ENCODE measurements at regions not wholly inside any gene's neighbourhood (a gene's known extent, or its start where the extent isn't known, plus 50 kb on each side); places are given as distances from the start of the nearest gene placed in this dataset.

DNA sequence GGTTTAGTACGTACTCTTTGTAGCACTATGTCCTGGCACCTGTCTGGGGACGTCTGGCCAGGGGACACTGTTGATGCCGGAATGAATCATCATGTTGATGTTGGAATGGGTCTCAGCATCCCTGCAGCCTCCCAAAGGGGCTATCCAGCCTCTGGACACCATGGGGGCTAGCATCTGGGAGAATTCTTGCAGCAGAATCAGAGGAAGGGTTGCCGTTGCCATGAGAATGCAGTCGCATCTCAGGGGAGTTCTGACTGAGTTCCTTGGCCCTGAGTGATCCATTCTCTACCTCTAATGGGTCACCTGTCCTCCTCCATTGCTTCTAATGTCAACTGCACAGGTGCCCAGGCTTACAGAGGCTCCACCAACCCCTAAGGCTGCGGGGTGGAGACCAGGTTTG lies 129.1 kb downstream of the UQCRFS1 start:
- no TSS peak for BruUV-seq (replicated peaks)
- Mint-ChIP-seq H3K4me3 (ENCODE audit: low read depth, unreplicated experiment) (no peak overlapping the region), H3K27ac (ENCODE audit: unreplicated experiment) (no peak overlapping the region), H3K4me1 (ENCODE audit: low read depth, unreplicated experiment) (peaks cover 24% of the 10 kb centered on the region), H3K27me3 (ENCODE audit: unreplicated experiment) (peaks cover 15% of the 10 kb centered on the region), H3K9me3 (ENCODE audit: low read depth, unreplicated experiment) (peaks cover 3% of the 10 kb centered on the region), H3K36me3 (ENCODE audit: insufficient read depth, unreplicated experiment) (no peaks in the 10 kb centered on the region)
- CTCF ChIA-PET, result interaction anchor here (1.7 kb wide), 1 partner anchor 179 kb away, joined by 5 read pairs; no protein-coding TSS in a partner anchor
- TF ChIP-seq, protein P1, sequence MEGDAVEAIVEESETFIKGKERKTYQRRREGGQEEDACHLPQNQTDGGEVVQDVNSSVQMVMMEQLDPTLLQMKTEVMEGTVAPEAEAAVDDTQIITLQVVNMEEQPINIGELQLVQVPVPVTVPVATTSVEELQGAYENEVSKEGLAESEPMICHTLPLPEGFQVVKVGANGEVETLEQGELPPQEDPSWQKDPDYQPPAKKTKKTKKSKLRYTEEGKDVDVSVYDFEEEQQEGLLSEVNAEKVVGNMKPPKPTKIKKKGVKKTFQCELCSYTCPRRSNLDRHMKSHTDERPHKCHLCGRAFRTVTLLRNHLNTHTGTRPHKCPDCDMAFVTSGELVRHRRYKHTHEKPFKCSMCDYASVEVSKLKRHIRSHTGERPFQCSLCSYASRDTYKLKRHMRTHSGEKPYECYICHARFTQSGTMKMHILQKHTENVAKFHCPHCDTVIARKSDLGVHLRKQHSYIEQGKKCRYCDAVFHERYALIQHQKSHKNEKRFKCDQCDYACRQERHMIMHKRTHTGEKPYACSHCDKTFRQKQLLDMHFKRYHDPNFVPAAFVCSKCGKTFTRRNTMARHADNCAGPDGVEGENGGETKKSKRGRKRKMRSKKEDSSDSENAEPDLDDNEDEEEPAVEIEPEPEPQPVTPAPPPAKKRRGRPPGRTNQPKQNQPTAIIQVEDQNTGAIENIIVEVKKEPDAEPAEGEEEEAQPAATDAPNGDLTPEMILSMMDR (IDR thresholded peaks at IDR 0.05; ENCODE audit: unreplicated experiment), result no peak
- DNase-seq, result no peak
- intact Hi-C loops (cut with micrococcal nuclease; ENCODE audit: unreplicated experiment), result no loop called here

DNA sequence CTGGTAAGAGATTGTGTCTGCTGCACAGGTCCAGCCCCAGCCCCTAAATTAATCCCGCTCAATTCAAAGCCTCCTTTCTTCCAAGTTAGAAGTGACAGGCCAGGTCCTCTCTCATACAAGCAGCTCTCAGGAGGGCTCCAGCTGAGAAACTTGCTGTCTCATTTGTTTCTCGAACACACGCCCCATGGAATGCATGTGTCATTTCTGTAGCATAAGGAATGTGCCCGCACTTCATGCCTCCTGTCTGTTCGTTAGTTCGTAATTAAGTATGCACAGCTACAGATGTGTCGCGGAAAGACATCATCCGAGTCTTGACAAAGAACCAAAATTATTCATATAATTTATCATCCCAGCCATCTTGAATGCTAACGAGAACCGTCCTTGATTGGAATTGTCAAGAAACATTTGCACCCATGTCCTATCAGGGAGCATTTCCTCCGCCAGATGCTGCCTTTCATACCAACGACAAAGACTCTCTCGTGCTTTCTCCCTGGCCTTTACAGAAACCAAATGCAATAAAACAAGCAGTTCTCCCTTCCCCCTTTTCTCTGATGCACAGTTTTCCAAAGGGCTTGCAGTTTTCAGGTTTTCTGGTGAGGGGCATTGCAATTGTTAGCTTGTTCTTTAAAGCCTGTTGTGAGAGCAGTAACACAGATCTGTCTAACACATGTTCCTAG lies 133.5 kb downstream of the UQCRFS1 start:
- Mint-ChIP-seq H3K9me3 (ENCODE audit: low read depth, unreplicated experiment) (no peaks in the 10 kb centered on the region), H3K27me3 (ENCODE audit: unreplicated experiment) (no peaks in the 10 kb centered on the region), H3K27ac (ENCODE audit: unreplicated experiment) (no peak overlapping the region), H3K4me1 (ENCODE audit: low read depth, unreplicated experiment) (peaks cover 18% of the 10 kb centered on the region), H3K36me3 (ENCODE audit: insufficient read depth, unreplicated experiment) (no peaks in the 10 kb centered on the region), H3K4me3 (ENCODE audit: low read depth, unreplicated experiment) (no peak overlapping the region)
- DNase-seq, result no peak
- TF ChIP-seq, protein P1 (IDR thresholded peaks at IDR 0.05; ENCODE audit: unreplicated experiment), result no peak
- CTCF ChIA-PET, result interaction anchor here (1.3 kb wide), 1 partner anchor 12 kb away, joined by 4 read pairs; no protein-coding TSS in a partner anchor
- intact Hi-C loops (cut with micrococcal nuclease; ENCODE audit: unreplicated experiment), result no loop called here
- no TSS peak for BruUV-seq (replicated peaks)

DNA sequence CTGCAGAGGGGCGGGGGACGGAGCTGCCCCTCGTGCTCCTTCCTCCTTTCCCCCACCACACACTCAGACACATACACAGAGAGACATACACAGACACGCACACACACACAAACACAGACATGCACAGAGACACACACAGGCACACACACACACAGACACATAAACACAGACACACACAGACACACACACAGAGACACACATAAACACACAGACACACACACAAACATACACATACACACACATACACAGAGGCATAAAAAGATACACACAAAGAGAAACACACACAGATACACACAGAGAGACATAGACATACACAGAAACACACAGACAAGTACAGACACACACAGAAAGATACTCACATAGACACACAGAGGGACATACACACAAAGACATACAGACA lies 136.0 kb downstream of the UQCRFS1 start:
- CTCF ChIA-PET, result no interaction called here
- H3K4me1 Mint-ChIP-seq (ENCODE audit: low read depth, unreplicated experiment), result peaks cover 12% of the 10 kb centered on the region
- H3K4me3 Mint-ChIP-seq (ENCODE audit: low read depth, unreplicated experiment), result no peak overlapping the region
- no peaks in the 10 kb centered on the region for H3K9me3 Mint-ChIP-seq (ENCODE audit: low read depth, unreplicated experiment)
- no peak for DNase-seq
- no peaks in the 10 kb centered on the region for H3K27me3 Mint-ChIP-seq (ENCODE audit: unreplicated experiment)
- no peaks in the 10 kb centered on the region for H3K36me3 Mint-ChIP-seq (ENCODE audit: insufficient read depth, unreplicated experiment)
- TF ChIP-seq, protein P1 (IDR thresholded peaks at IDR 0.05; ENCODE audit: unreplicated experiment), result no peak
- intact Hi-C loops (cut with micrococcal nuclease; ENCODE audit: unreplicated experiment), result no loop called here
- no peak overlapping the region for H3K27ac Mint-ChIP-seq (ENCODE audit: unreplicated experiment)
- BruUV-seq (replicated peaks), result no TSS peak

DNA sequence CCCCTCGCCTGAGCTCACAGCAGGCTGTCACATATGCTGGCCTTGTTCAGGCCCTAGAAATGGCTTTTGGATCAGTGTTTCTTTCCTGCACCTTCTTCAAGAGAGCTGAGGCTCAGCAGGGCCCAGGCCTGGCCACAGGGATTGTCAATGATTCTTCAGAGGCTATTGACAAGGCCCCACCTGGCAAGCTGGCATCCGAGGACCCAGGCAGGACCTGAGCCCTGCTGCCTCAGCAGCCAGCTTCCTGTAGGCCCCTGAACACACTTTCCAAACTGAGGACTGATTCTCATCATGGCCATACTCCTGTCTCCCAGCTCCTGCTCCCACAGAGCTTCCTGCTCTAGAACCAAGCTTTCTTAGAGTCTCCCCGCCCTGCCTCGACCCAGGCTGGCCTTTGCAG lies 136.8 kb downstream of the UQCRFS1 start:
- Mint-ChIP-seq H3K27ac (ENCODE audit: unreplicated experiment) (no peak overlapping the region), H3K4me1 (ENCODE audit: low read depth, unreplicated experiment) (peaks cover 12% of the 10 kb centered on the region), H3K4me3 (ENCODE audit: low read depth, unreplicated experiment) (no peak overlapping the region), H3K36me3 (ENCODE audit: insufficient read depth, unreplicated experiment) (no peaks in the 10 kb centered on the region), H3K9me3 (ENCODE audit: low read depth, unreplicated experiment) (no peaks in the 10 kb centered on the region), H3K27me3 (ENCODE audit: unreplicated experiment) (no peaks in the 10 kb centered on the region)
- CTCF ChIA-PET, result no interaction called here
- DNase-seq, result no peak
- intact Hi-C loops (cut with micrococcal nuclease; ENCODE audit: unreplicated experiment), result no loop called here
- TF ChIP-seq, protein P1 (IDR thresholded peaks at IDR 0.05; ENCODE audit: unreplicated experiment), result no peak
- BruUV-seq (replicated peaks), result no TSS peak

All from Calu3 (cell line).